Immature natural killer cell (primary cell): ENCODE measurements at regions not wholly inside any gene's neighbourhood (a gene's known extent, or its start where the extent isn't known, plus 50 kb on each side); places are given as distances from the start of the nearest gene placed in this dataset.
A peak's percentile ranks its signal among the peaks of the same experiment; 100 is the strongest.
"Not testable (repeated sequence)": the region's sequence is repeated elsewhere in the genome, so short reads cannot be mapped to it uniquely, and the experiment has no call there.

Experiments used
- DNase-seq, 3 donors: peaks; one replicate each; pipeline ENCODE4 v3.0.0; 2022; ENCODE audit warnings: mixed read lengths in 1 of 3
- H3K27ac Mint-ChIP-seq, 6 donors: one replicate each; pipeline ENCODE4 v1.8.0; 2020; ENCODE audit warnings: mixed read lengths in 6 of 6, mild to moderate bottlenecking in 5 of 6, inconsistent platforms in 4 of 6, moderate library complexity in 3 of 6
- H3K27me3 Mint-ChIP-seq, 3 donors: one replicate each; pipeline ENCODE4 v1.8.0; 2020 to 2021; ENCODE audit warnings: low read depth in 3 of 3, mild to moderate bottlenecking in 3 of 3, mixed read lengths in 3 of 3, moderate library complexity in 3 of 3, inconsistent platforms in 1 of 3
- H3K36me3 Mint-ChIP-seq, 3 donors: one replicate each; pipeline ENCODE4 v1.8.0; 2020; ENCODE audit warnings: mixed read lengths in 3 of 3, inconsistent platforms in 2 of 3, mild to moderate bottlenecking in 2 of 3
- H3K4me1 Mint-ChIP-seq, 2 donors: one replicate each; pipeline ENCODE4 v1.8.0; 2020; ENCODE audit warnings: inconsistent platforms in 2 of 2, mild to moderate bottlenecking in 2 of 2, mixed read lengths in 2 of 2, moderate library complexity in 1 of 2
- H3K4me3 Mint-ChIP-seq, 5 donors: one replicate each; pipeline ENCODE4 v1.8.0; 2020; ENCODE audit warnings: mild to moderate bottlenecking in 5 of 5, mixed read lengths in 5 of 5, inconsistent platforms in 3 of 5, moderate library complexity in 3 of 5
- H3K9me3 Mint-ChIP-seq, 6 donors: one replicate each; pipeline ENCODE4 v1.8.0; 2020; ENCODE audit warnings: mild to moderate bottlenecking in 6 of 6, mixed read lengths in 6 of 6, inconsistent platforms in 4 of 6, moderate library complexity in 3 of 6

- Mint-ChIP-seq H3K27me3 (peaks cover 0 to 10% (median 1%) of the 10 kb centered on the region in 3 donors), H3K36me3 (no peaks in the 10 kb centered on the region), H3K27ac (no peak overlapping the region), H3K9me3 (peaks cover 0 to 1% (median 0%) of the 10 kb centered on the region in 6 donors), H3K4me3 (no peak overlapping the region), H3K4me1 (peaks cover 5 to 11% of the 10 kb centered on the region in 2 donors)
- DNase-seq = no peak
Observed at GRCh38 chr16:10314317-10314716, 71.5 kb upstream of the ATF7IP2 start.

DNA sequence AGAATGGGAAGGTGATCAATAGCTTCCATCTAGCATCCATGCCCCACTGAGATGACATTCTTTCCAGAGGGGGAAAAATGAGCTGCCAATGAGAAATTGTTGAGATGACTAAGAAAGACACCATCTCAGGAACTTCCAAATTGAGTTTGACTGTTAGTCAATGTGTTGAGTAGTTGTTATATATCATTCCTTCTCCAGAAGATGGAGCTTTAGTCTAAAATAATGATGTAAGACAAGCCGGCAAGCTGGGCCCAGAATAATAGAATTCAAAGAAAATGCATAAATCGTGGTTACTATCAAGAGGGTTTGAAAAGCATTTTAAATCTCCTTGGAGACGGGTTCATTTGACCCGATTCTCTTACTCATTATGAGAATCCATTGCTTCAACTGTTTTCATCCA, 71.0 kb upstream of the ATF7IP2 start:
- no peak overlapping the region for H3K27ac Mint-ChIP-seq
- no peaks in the 10 kb centered on the region for H3K36me3 Mint-ChIP-seq
- peak; percentile 9 to 31 (median 24) for DNase-seq
- peaks cover 0 to 9% (median 4%) of the 10 kb centered on the region in 3 donors for H3K27me3 Mint-ChIP-seq
- peaks cover 5 to 15% of the 10 kb centered on the region in 2 donors for H3K4me1 Mint-ChIP-seq
- H3K4me3 Mint-ChIP-seq = no peak overlapping the region
- H3K9me3 Mint-ChIP-seq = peaks cover 0 to 1% (median 0%) of the 10 kb centered on the region in 6 donors

GRCh38 chr16:10317425-10318001, 68.3 kb upstream of the ATF7IP2 start:
- Mint-ChIP-seq H3K9me3 (peaks cover 0 to 1% (median 0%) of the 10 kb centered on the region in 6 donors), H3K27me3 (peaks cover 0 to 7% (median 4%) of the 10 kb centered on the region in 3 donors), H3K36me3 (no peaks in the 10 kb centered on the region), H3K27ac (no peak overlapping the region), H3K4me3 (no peak overlapping the region), H3K4me1 (peaks cover 5 to 15% of the 10 kb centered on the region in 2 donors)
- no peak for DNase-seq

GRCh38 chr16:10318798-10319500, 66.9 kb upstream of the ATF7IP2 start:
- no peak for DNase-seq
- peak overlapping the region in 5 of 6 donors; percentile 26 to 80 (median 61) for H3K27ac Mint-ChIP-seq

GRCh38 chr16:10321407-10322387, 64.2 kb upstream of the ATF7IP2 start:
- DNase-seq = no peak
- H3K36me3 Mint-ChIP-seq = no peaks in the 10 kb centered on the region
- H3K27ac Mint-ChIP-seq = peak overlapping the region in 1 of 6 donors; percentile 1
- H3K4me3 Mint-ChIP-seq = no peak overlapping the region
- peaks cover 0 to 9% (median 2%) of the 10 kb centered on the region in 3 donors for H3K27me3 Mint-ChIP-seq
- peaks cover 3 to 10% of the 10 kb centered on the region in 2 donors for H3K4me1 Mint-ChIP-seq
- peaks cover 0 to 3% (median 0%) of the 10 kb centered on the region in 6 donors for H3K9me3 Mint-ChIP-seq

More at GRCh38 chr16:10318798-10319500, 66.9 kb upstream of the ATF7IP2 start:
- Mint-ChIP-seq H3K4me1 (peaks cover 5 to 15% of the 10 kb centered on the region in 2 donors), H3K9me3 (peaks cover 0 to 1% (median 0%) of the 10 kb centered on the region in 6 donors), H3K4me3 (no peak overlapping the region), H3K36me3 (no peaks in the 10 kb centered on the region), H3K27me3 (peaks cover 0 to 9% (median 2%) of the 10 kb centered on the region in 3 donors)

GRCh38 chr16:10322723-10323527, 62.9 kb upstream of the ATF7IP2 start:
- no peak for DNase-seq
- Mint-ChIP-seq H3K27me3 (peaks cover 2 to 9% (median 3%) of the 10 kb centered on the region in 3 donors), H3K4me1 (peaks cover 5 to 10% of the 10 kb centered on the region in 2 donors), H3K9me3 (peaks cover 0 to 2% (median 0%) of the 10 kb centered on the region in 6 donors), H3K4me3 (no peak overlapping the region), H3K36me3 (no peaks in the 10 kb centered on the region), H3K27ac (peak overlapping the region in 1 of 6 donors; percentile 20)

GRCh38 chr16:10323528-10323869, 62.4 kb upstream of the ATF7IP2 start:
- H3K27me3 Mint-ChIP-seq = peaks cover 2 to 9% (median 3%) of the 10 kb centered on the region in 3 donors
- peak overlapping the region in 1 of 6 donors; percentile 33 for H3K27ac Mint-ChIP-seq

GRCh38 chr16:10324210-10324609, 61.7 kb upstream of the ATF7IP2 start:
- peaks cover 5 to 6% of the 10 kb centered on the region in 2 donors for H3K4me1 Mint-ChIP-seq
- DNase-seq = no peak
- H3K27ac Mint-ChIP-seq = peak overlapping the region in 1 of 6 donors; percentile 64
- H3K9me3 Mint-ChIP-seq = peaks cover 0 to 2% (median 0%) of the 10 kb centered on the region in 6 donors
- H3K36me3 Mint-ChIP-seq = no peaks in the 10 kb centered on the region
- peaks cover 2 to 8% (median 3%) of the 10 kb centered on the region in 3 donors for H3K27me3 Mint-ChIP-seq
- no peak overlapping the region for H3K4me3 Mint-ChIP-seq

More at GRCh38 chr16:10323528-10323869, 62.4 kb upstream of the ATF7IP2 start:
- Mint-ChIP-seq H3K36me3 (no peaks in the 10 kb centered on the region), H3K9me3 (peaks cover 0 to 2% (median 0%) of the 10 kb centered on the region in 6 donors), H3K4me3 (no peak overlapping the region), H3K4me1 (peaks cover 8 to 10% of the 10 kb centered on the region in 2 donors)
- DNase-seq = no peak

DNA sequence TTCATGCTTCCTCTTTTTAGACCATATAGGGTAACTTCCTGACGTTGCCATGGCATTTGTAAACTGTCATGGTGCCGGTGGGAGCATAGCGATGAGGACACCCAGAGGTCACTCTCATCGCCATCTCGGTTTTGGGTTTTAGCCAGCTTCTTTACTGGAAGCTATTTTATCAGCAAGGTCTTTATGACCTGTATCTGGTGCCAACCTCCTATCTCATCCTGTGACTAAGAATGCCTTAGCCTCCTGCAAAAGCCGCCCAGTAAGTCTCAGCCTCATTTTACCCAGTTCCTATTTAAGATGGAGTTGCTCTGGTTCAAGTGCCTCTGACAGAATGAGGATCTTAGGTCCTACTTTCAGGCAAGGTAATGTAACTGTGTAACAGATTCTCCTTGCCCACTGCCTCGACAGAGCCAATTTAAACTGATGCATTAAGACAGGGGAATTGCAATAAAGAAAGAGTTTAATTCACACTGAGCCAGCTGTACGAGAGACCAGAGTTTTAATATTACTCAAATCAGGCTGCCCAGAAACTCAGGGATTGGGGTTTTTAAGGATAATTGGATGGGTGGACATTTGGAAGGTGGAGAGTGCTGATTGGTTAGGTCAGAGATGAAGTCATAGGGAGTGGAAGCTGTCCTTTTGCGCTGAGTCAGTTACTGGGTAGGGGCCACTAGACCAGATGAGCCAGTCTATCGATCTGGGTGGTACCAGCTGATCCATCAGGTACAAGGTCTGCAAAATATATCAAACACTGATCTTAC, 59.9 kb upstream of the ATF7IP2 start:
- peaks cover 2 to 7% (median 3%) of the 10 kb centered on the region in 3 donors for H3K27me3 Mint-ChIP-seq
- DNase-seq = no peak
- H3K36me3 Mint-ChIP-seq = no peaks in the 10 kb centered on the region
- peaks cover 0 to 2% (median 0%) of the 10 kb centered on the region in 6 donors for H3K9me3 Mint-ChIP-seq
- peaks cover 17 to 20% of the 10 kb centered on the region in 2 donors for H3K4me1 Mint-ChIP-seq
- H3K27ac Mint-ChIP-seq = no peak overlapping the region
- no peak overlapping the region for H3K4me3 Mint-ChIP-seq

- no peak for DNase-seq
- peaks cover 2 to 7% (median 3%) of the 10 kb centered on the region in 3 donors for H3K27me3 Mint-ChIP-seq
- H3K9me3 Mint-ChIP-seq = peaks cover 0 to 2% (median 0%) of the 10 kb centered on the region in 6 donors
- H3K36me3 Mint-ChIP-seq = no peaks in the 10 kb centered on the region
- H3K4me1 Mint-ChIP-seq = peaks cover 20 to 23% of the 10 kb centered on the region in 2 donors
- H3K27ac Mint-ChIP-seq = no peak overlapping the region
- no peak overlapping the region for H3K4me3 Mint-ChIP-seq
Observed at GRCh38 chr16:10326647-10327046, 59.2 kb upstream of the ATF7IP2 start.

- peaks cover 35 to 37% of the 10 kb centered on the region in 2 donors for H3K4me1 Mint-ChIP-seq
- peak overlapping the region in 2 of 6 donors; percentile 30 to 71 for H3K27ac Mint-ChIP-seq
- not testable (repeated sequence) for H3K9me3 Mint-ChIP-seq, H3K27me3 Mint-ChIP-seq, H3K36me3 Mint-ChIP-seq, DNase-seq
- H3K4me3 Mint-ChIP-seq = peak overlapping the region in 2 of 5 donors; percentile 57 to 61
Observed at GRCh38 chr16:10328291-10328690, 57.6 kb upstream of the ATF7IP2 start.

GRCh38 chr16:10332241-10332640, 53.6 kb upstream of the ATF7IP2 start:
- Mint-ChIP-seq H3K27ac (peak overlapping the region in 3 of 6 donors; percentile 15 to 74 (median 71)), H3K27me3 (peaks cover 0 to 7% (median 5%) of the 10 kb centered on the region in 3 donors), H3K36me3 (no peaks in the 10 kb centered on the region), H3K4me3 (peak overlapping the region in 2 of 5 donors; percentile 23 to 40), H3K9me3 (no peaks in the 10 kb centered on the region), H3K4me1 (peaks cover 54% of the 10 kb centered on the region in 2 donors)
- DNase-seq = no peak
